AG04450 (cell line): ENCODE measurements at regions not wholly inside any gene's neighbourhood (a gene's known extent, or its start where the extent isn't known, plus 50 kb on each side); places are given as distances from the start of the nearest gene placed in this dataset.
"Not testable (repeated sequence)": the region's sequence is repeated elsewhere in the genome, so short reads cannot be mapped to it uniquely, and the experiment has no call there.

ENCODE experiments used
- CTCF ChIA-PET: fragments of 300-600, 350-600 bp; formaldehyde crosslinking; extraction: SDS; loops from one replicate; lab custom pipeline; 2022; ENCODE audit warnings: antibody characterized with exemption, inconsistent platforms; lab: Charles Lee
- POLR2A ChIA-PET: fragments of 350-600 bp; formaldehyde crosslinking; extraction: SDS; loops from one replicate; lab custom pipeline; 2021; ENCODE audit warnings: antibody characterized with exemption, inconsistent platforms; lab: Yijun Ruan, JAX
- DNase-seq: peaks from one replicate; pipeline ENCODE4 v3.0.0-alpha.2; 2011; ENCODE audit warnings: low read depth, low spot score
- H3K27ac ChIP-seq: one replicate; pipeline ENCODE4 v1.5.1; 2012; ENCODE audit warnings: low read depth, low read length, control low read depth
- H3K27me3 ChIP-seq: one replicate; pipeline ENCODE4 v1.6.0; 2012; ENCODE audit warnings: low read length; ENCODE audit not compliant: control insufficient read depth, insufficient read depth
- H3K4me3 ChIP-seq: 2 replicates; pipeline ENCODE4 v1.5.1; 2011; ENCODE audit warnings: mild to moderate bottlenecking, low read depth, low read length, control low read depth
- H3K9me3 ChIP-seq: 2 replicates; pipeline ENCODE4 v1.5.1; 2012; ENCODE audit warnings: low read length; ENCODE audit not compliant: control insufficient read depth, insufficient read depth
- TF ChIP-seq, protein P1 (sequence below): IDR thresholded peaks from 2 replicates; pipeline ENCODE4 v1.5.1; 2011; ENCODE audit warnings: low read depth, low read length, control low read depth, inconsistent platforms

DNA sequence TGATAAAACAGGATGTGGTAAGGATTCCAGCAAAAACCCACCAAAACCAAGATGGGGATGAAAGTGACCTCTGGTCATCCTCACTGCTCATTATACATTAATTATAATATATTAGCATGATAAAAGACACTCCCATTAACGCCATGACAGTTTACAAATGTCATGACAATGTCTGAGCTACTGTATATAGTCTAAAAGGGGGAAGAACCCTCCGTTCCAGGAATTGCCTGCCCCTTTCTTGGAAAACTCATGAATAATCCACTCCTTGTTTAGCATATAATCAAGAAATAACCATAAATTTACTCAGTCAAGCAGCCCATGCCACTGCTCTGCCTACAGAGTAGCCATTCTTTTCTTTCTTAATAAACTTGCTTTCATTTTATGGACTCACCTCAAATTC lies 96.4 kb upstream of the VLDLR start:
- H3K27ac ChIP-seq: no peak overlapping the region
- no peak for DNase-seq
- no peaks in the 10 kb centered on the region for H3K9me3 ChIP-seq
- TF ChIP-seq, protein P1, sequence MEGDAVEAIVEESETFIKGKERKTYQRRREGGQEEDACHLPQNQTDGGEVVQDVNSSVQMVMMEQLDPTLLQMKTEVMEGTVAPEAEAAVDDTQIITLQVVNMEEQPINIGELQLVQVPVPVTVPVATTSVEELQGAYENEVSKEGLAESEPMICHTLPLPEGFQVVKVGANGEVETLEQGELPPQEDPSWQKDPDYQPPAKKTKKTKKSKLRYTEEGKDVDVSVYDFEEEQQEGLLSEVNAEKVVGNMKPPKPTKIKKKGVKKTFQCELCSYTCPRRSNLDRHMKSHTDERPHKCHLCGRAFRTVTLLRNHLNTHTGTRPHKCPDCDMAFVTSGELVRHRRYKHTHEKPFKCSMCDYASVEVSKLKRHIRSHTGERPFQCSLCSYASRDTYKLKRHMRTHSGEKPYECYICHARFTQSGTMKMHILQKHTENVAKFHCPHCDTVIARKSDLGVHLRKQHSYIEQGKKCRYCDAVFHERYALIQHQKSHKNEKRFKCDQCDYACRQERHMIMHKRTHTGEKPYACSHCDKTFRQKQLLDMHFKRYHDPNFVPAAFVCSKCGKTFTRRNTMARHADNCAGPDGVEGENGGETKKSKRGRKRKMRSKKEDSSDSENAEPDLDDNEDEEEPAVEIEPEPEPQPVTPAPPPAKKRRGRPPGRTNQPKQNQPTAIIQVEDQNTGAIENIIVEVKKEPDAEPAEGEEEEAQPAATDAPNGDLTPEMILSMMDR: no peak
- CTCF ChIA-PET: no interaction called here
- H3K4me3 ChIP-seq: no peak overlapping the region
- POLR2A ChIA-PET: no interaction called here
- H3K27me3 ChIP-seq: no peaks in the 10 kb centered on the region

- TF ChIP-seq, protein P1: no peak
- no peak overlapping the region for H3K27ac ChIP-seq
- H3K9me3 ChIP-seq: no peaks in the 10 kb centered on the region
- H3K27me3 ChIP-seq: no peaks in the 10 kb centered on the region
- no peak overlapping the region for H3K4me3 ChIP-seq
- ChIA-PET CTCF (no interaction called here), POLR2A (no interaction called here)
- no peak for DNase-seq
These were observed 95.3 kb upstream of the VLDLR start for GRCh38 chr9:2526071-2526828.

- H3K4me3 ChIP-seq: no peak overlapping the region
- TF ChIP-seq, protein P1: no peak
- H3K27me3 ChIP-seq: no peaks in the 10 kb centered on the region
- no peaks in the 10 kb centered on the region for H3K9me3 ChIP-seq
- no peak overlapping the region for H3K27ac ChIP-seq
- POLR2A ChIA-PET: no interaction called here
- DNase-seq: no peak
- CTCF ChIA-PET: no interaction called here
These were observed 90.1 kb upstream of the VLDLR start for GRCh38 chr9:2531481-2531880.

DNA sequence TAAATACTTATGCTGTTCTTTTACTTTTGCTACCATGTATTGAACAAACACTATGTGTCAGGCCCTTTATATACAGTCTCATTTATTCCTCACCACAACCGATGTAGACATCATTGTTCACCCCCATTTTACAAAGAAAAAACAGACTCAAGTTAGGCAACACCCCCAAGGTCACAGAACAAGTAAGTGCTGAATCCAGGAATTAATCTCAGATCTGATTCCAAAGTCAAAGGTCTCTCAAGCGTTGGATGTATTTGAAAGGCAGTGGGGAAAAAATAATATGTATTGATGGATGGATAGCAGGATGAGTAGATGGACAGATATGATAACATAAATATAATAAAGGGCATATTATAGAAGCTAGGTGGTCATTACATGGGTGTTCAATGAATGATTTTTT lies 85.1 kb upstream of the VLDLR start:
- ChIA-PET POLR2A (no interaction called here), CTCF (no interaction called here)
- Histone ChIP-seq H3K4me3 (no peak overlapping the region), H3K27ac (no peak overlapping the region), H3K9me3 (no peaks in the 10 kb centered on the region), H3K27me3 (no peaks in the 10 kb centered on the region)
- DNase-seq: no peak
- TF ChIP-seq, protein P1: no peak

GRCh38 chr9:2545881-2546490 lies 75.6 kb upstream of the VLDLR start:
- ChIA-PET POLR2A (no interaction called here), CTCF (no interaction called here)
- Histone ChIP-seq H3K27me3 (no peaks in the 10 kb centered on the region), H3K27ac (no peak overlapping the region), H3K4me3 (no peak overlapping the region), H3K9me3 (no peaks in the 10 kb centered on the region)
- DNase-seq: no peak
- TF ChIP-seq, protein P1: no peak

- H3K9me3 ChIP-seq, H3K27ac ChIP-seq, H3K27me3 ChIP-seq, POLR2A ChIA-PET, H3K4me3 ChIP-seq, CTCF ChIA-PET, DNase-seq: not testable (repeated sequence)
These were observed 65.5 kb upstream of the VLDLR start for GRCh38 chr9:2555899-2556600.
